PFSK-1 (cell line): ENCODE measurements at regions not wholly inside any gene's neighbourhood (a gene's known extent, or its start where the extent isn't known, plus 50 kb on each side); places are given as distances from the start of the nearest gene placed in this dataset.

Source experiments
- POLR2AphosphoS5 ChIP-seq: IDR thresholded peaks from 2 replicates; pipeline ENCODE4 v1.6.1; 2012; ENCODE audit warnings: low read depth, mild to moderate bottlenecking, control low read depth, low read length, moderate library complexity
- TAF1 ChIP-seq: IDR thresholded peaks from 2 replicates; pipeline ENCODE4 v1.6.1; 2012; ENCODE audit warnings: low read length, control low read depth, borderline replicate concordance; ENCODE audit not compliant: insufficient read depth
- TF ChIP-seq, protein P1 (sequence below), 2 experiments: IDR thresholded peaks; 2 replicates each; pipeline versions ENCODE4 v1.6.1 to v1.8.0; 2011 to 2012; ENCODE audit warnings: low read depth in 2 of 2, low read length in 2 of 2, control low read depth in 1 of 2, inconsistent platforms in 1 of 2, mild to moderate bottlenecking in 1 of 2, moderate library complexity in 1 of 2; ENCODE audit not compliant: insufficient read depth in 1 of 2

DNA sequence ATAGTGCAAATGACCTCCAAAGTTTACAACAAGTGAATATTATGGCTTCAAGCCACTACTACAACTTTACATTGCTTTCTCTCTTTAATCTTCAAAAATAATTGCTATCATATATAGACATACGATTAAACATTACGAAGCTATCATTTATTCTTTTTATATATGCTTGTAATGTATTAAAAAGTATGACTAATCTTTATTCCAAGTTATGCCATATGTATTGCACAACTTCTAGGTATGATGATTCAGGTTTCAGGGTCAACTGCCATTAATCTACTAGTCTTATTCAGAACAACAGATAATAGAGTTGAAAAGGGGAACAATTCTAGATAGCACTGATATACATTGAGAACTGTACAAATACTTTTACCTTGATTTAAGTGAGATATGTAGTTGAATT is 506.2 kb upstream of the TMEFF2 start:
- TF ChIP-seq POLR2AphosphoS5 (no peak), TAF1 (no peak)
- TF ChIP-seq, protein P1, sequence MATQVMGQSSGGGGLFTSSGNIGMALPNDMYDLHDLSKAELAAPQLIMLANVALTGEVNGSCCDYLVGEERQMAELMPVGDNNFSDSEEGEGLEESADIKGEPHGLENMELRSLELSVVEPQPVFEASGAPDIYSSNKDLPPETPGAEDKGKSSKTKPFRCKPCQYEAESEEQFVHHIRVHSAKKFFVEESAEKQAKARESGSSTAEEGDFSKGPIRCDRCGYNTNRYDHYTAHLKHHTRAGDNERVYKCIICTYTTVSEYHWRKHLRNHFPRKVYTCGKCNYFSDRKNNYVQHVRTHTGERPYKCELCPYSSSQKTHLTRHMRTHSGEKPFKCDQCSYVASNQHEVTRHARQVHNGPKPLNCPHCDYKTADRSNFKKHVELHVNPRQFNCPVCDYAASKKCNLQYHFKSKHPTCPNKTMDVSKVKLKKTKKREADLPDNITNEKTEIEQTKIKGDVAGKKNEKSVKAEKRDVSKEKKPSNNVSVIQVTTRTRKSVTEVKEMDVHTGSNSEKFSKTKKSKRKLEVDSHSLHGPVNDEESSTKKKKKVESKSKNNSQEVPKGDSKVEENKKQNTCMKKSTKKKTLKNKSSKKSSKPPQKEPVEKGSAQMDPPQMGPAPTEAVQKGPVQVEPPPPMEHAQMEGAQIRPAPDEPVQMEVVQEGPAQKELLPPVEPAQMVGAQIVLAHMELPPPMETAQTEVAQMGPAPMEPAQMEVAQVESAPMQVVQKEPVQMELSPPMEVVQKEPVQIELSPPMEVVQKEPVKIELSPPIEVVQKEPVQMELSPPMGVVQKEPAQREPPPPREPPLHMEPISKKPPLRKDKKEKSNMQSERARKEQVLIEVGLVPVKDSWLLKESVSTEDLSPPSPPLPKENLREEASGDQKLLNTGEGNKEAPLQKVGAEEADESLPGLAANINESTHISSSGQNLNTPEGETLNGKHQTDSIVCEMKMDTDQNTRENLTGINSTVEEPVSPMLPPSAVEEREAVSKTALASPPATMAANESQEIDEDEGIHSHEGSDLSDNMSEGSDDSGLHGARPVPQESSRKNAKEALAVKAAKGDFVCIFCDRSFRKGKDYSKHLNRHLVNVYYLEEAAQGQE (IDR thresholded peaks at IDR 0.05; ENCODE audit: insufficient read depth in 1 of 2, low read depth in 2 of 2, low read length in 2 of 2) = no peak
